Muscle layer of colon (tissue), 2 donors: ENCODE measurements at regions not wholly inside any gene's neighbourhood (a gene's known extent, or its start where the extent isn't known, plus 50 kb on each side); places are given as distances from the start of the nearest gene placed in this dataset.

ENCODE experiments used
- H3K27ac ChIP-seq: one replicate; pipeline ENCODE4 v1.7.0; 2013; ENCODE audit warnings: low read depth, mild to moderate bottlenecking, low read length, moderate library complexity
- H3K27me3 ChIP-seq, 2 donors: one replicate each; pipeline ENCODE4 v1.7.0; 2013; ENCODE audit warnings: low read length in 2 of 2, mild to moderate bottlenecking in 2 of 2; ENCODE audit not compliant: insufficient read depth in 2 of 2, control insufficient read depth in 1 of 2
- H3K36me3 ChIP-seq: one replicate; pipeline ENCODE4 v1.7.0; 2013; ENCODE audit warnings: mild to moderate bottlenecking, low read length; ENCODE audit not compliant: insufficient read depth
- H3K4me1 ChIP-seq: one replicate; pipeline ENCODE4 v1.7.0; 2013; ENCODE audit warnings: mild to moderate bottlenecking, low read length; ENCODE audit not compliant: insufficient read depth
- H3K4me3 ChIP-seq, 2 donors: one replicate each; pipeline ENCODE4 v1.7.0; 2013; ENCODE audit warnings: low read length in 2 of 2, low read depth in 1 of 2, mild to moderate bottlenecking in 1 of 2, moderate library complexity in 1 of 2
- H3K9ac ChIP-seq: one replicate; pipeline ENCODE4 v1.7.0; 2013; ENCODE audit warnings: low read length
- H3K9me3 ChIP-seq: one replicate; pipeline ENCODE4 v1.7.0; 2013; ENCODE audit warnings: mild to moderate bottlenecking, low read length
- donor health status: abdominal sarcoma.
- donor health status: Adenocarcinoma of cecum.

DNA sequence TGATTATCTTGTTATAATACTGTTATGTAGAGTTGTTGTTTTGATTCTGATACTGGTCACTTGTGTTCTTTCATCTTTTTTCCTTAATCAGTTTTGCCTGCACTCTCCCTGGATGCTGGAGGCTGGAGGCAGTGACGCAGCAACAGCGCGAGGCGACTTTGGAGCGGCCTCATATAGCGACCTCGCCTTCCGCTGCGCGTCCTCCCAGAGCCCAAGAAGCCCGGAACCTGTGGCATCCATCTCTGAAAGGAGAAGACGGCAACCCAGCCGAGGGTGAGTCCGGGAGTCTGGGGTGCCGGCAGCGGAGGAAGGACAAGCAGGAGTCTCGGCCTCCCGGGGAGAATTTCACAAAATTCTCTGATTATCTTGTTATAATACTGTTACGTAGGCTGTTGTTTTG, 161.2 kb downstream of the ZNF33B start:
- H3K27ac ChIP-seq: no peak overlapping the region
- H3K4me3 ChIP-seq: no peak overlapping the region
- no peaks in the 10 kb centered on the region for H3K9me3 ChIP-seq
- H3K9ac ChIP-seq: no peak overlapping the region
- no peaks in the 10 kb centered on the region for H3K4me1 ChIP-seq
- no peaks in the 10 kb centered on the region for H3K27me3 ChIP-seq
- no peaks in the 10 kb centered on the region for H3K36me3 ChIP-seq

DNA sequence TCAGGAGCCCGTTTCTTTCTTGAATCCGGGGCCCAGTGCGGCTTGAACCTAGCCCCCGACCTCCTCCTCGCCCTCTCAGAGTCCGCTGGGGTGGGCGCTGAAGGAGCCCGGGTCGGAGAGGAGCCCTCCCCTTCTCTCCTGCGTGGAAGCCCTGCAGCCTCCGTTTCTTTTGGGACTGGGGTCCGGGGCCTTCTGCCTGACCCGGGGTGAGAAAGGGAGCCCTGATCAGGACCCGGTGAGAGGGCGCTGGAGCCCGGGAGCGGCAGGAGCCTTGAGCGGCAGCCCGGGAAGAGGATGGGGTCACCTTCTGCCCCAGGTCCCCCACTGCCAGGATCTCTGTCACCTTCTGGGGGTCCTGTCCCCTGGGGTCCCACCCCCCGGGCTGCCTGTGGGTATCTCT, 162.3 kb downstream of the ZNF33B start:
- Histone ChIP-seq H3K9ac (no peak overlapping the region), H3K36me3 (no peaks in the 10 kb centered on the region), H3K9me3 (no peaks in the 10 kb centered on the region), H3K4me3 (no peak overlapping the region), H3K27me3 (no peaks in the 10 kb centered on the region), H3K4me1 (no peaks in the 10 kb centered on the region), H3K27ac (no peak overlapping the region)

DNA sequence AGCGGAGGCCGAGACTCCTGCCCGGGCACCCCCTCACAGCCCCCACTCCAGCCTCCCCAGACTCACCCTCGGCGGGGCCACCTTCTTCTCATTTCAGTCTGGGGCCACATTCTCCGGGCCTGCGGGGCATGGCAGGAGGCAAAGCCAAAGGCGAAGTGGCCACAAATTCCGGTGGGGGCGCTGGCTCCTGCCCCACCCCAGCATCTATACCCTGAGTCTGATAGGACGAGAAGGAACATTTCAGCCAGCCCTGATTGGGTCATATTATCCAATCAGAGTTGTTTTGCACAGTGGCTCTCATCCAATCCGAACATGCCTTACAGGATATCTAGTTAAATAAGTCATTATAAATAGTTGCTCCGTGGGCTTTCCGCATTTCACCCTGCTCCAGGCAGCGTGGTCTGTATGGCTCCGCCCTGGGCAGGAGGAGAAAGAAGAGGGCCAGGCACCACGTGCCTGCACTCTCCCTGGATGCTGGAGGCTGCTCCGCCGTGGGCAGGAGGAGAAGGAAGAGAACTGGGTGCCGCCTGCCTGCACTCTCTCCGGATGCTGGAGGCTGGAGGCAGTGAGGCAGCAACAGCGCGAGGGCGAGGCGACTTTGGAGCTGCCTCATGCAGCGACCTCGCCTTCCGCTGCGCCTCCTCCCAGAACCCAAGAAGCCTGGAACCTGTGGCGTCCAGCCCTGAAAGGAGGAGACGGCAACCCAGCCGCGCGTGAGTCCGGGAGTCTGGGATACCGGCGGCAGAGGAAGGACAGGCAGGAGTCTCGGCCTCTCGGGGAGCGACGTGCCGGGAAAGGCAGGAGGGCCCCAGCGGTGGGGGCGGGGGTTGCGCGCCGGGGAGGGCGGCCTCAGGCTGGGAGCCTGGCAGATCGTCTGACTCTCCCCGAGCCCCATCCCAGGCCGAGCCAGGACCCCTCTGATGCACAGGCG, 162.9 kb downstream of the ZNF33B start:
- Histone ChIP-seq H3K4me1 (no peaks in the 10 kb centered on the region), H3K27me3 (no peaks in the 10 kb centered on the region), H3K27ac (no peak overlapping the region)

DNA sequence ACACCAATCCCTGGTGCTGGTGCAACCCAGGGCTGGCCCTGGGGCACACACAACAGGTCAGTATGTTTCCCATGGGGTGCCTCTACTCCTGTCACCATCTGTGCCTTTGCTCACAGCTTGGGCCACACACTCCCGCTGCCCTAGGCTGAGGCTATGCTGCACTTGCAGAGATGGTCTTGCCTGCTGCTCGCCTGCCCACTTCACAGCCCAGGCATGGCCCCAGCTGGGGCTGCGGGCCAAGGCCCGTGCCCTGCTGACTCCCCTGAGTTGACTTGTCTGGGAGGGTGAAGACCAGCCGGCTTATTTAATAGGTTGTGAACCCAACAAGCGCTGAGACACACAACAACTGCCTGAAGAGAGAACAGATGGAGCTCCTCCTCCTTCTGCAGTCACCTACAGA, 184.1 kb downstream of the ZNF33B start:
- Histone ChIP-seq H3K27ac (no peak overlapping the region), H3K36me3 (no peaks in the 10 kb centered on the region), H3K27me3 (no peaks in the 10 kb centered on the region), H3K9me3 (no peaks in the 10 kb centered on the region), H3K4me3 (no peak overlapping the region), H3K4me1 (no peaks in the 10 kb centered on the region), H3K9ac (no peak overlapping the region)

More for the DNA sequence above, 162.9 kb downstream of the ZNF33B start:
- Histone ChIP-seq H3K36me3 (no peaks in the 10 kb centered on the region), H3K4me3 (no peak overlapping the region), H3K9ac (no peak overlapping the region), H3K9me3 (no peaks in the 10 kb centered on the region)

DNA sequence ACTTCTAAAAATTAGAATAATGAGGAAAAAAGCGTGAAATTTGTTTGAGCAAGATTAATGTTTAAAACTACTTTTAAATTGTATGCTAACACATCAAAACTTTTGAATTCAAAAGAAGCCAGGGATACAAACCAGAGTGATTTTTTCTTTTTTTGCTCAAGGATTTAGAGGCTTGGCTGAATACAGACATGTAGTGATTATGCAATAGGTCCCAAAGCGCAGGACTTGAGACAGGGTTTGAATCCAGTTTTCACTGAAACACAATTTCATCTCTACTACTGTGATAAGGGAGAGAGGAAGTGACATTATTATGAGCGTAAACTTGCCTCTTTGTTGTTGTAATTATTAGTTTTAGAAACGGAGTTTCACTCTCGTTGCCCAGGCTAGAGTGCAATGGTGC, 207.3 kb downstream of the ZNF33B start:
- no peaks in the 10 kb centered on the region for H3K27me3 ChIP-seq
- no peak overlapping the region for H3K4me3 ChIP-seq
- no peak overlapping the region for H3K9ac ChIP-seq
- H3K27ac ChIP-seq: no peak overlapping the region
- no peaks in the 10 kb centered on the region for H3K36me3 ChIP-seq
- no peaks in the 10 kb centered on the region for H3K4me1 ChIP-seq
- H3K9me3 ChIP-seq: no peaks in the 10 kb centered on the region

DNA sequence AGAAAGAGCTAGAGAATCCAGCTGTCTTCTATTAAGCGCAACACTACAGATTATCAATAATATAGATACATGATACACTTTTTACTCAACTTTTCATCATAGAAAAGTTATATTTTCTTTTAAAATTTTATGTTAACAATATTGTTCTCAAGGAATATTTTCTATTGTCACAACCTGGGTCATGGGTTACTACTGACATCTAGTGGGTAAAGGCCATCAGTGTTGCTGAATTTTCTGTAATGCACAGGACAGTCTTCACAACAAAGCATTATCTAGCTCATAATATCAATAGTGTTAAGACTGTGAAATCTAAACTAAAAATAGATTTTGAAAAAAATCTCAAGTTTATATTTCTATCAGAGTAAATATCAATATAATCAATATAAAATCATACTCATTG, 209.8 kb downstream of the ZNF33B start:
- Histone ChIP-seq H3K36me3 (no peaks in the 10 kb centered on the region), H3K9me3 (no peaks in the 10 kb centered on the region), H3K4me3 (no peak overlapping the region), H3K27me3 (no peaks in the 10 kb centered on the region), H3K9ac (no peak overlapping the region), H3K4me1 (no peaks in the 10 kb centered on the region), H3K27ac (no peak overlapping the region)

DNA sequence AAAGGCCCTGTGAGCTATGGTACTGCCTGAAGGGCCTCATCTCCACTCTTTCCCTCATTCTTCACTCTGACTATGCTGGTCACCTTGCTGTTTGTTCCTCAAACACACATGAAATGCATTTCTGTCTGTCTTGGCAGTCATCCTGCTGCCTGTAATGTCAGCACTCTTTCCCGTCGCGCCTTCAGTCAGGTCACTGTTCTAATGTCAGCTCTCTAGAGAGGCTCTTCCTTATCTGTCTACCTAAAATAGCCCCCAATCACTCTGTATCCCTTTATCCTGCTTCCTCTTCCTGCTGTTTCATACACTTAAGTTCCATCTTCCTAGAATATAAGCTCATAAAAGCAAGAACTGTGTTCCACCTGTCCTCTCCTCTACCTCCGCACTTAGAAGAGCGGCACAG, 215.5 kb downstream of the ZNF33B start:
- Histone ChIP-seq H3K4me1 (no peaks in the 10 kb centered on the region), H3K9ac (no peak overlapping the region), H3K4me3 (no peak overlapping the region), H3K27ac (no peak overlapping the region), H3K9me3 (no peaks in the 10 kb centered on the region), H3K27me3 (no peaks in the 10 kb centered on the region), H3K36me3 (no peaks in the 10 kb centered on the region)

DNA sequence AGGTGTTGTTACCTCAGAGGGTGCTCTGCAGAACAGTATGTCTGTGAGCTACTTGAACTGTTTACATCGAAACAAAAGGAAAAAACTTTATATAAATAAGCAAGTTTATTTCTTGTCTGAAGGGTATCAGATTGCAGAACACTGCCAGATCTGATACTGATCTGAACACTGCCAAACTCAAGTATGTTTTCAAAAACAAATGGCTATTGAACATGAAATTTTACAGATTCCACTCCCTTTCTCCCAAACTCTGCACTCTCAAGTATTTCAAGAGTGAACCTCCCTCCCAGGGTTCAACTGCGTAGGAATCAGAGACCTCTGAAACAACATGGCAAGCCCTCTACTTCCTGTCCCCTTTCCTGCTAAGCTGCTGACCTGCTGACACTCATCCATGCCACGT, 216.6 kb downstream of the ZNF33B start:
- H3K4me3 ChIP-seq: no peak overlapping the region
- no peaks in the 10 kb centered on the region for H3K27me3 ChIP-seq
- no peaks in the 10 kb centered on the region for H3K36me3 ChIP-seq
- H3K27ac ChIP-seq: no peak overlapping the region
- no peaks in the 10 kb centered on the region for H3K4me1 ChIP-seq
- no peaks in the 10 kb centered on the region for H3K9me3 ChIP-seq
- H3K9ac ChIP-seq: no peak overlapping the region

DNA sequence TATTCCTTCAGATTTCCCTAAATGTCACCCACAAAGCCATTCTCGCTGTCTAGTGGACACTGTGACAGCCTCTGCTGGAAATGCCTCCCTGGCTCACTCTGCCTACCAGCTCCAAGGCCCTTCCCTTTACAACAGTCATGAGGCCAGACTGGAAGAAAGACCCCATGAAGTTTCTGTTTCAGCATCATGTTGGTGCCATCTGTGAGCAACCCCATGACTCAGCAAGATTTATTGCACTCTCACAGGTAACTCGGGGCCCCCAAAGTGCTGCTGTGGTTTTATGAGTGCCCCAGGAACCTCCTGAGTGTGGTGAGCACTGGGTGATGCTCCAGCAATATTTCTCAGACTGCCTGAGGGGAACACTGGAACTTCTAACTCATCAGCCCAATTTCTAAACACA, 218.6 kb downstream of the ZNF33B start:
- Histone ChIP-seq H3K27ac (no peak overlapping the region), H3K4me3 (no peak overlapping the region)

DNA sequence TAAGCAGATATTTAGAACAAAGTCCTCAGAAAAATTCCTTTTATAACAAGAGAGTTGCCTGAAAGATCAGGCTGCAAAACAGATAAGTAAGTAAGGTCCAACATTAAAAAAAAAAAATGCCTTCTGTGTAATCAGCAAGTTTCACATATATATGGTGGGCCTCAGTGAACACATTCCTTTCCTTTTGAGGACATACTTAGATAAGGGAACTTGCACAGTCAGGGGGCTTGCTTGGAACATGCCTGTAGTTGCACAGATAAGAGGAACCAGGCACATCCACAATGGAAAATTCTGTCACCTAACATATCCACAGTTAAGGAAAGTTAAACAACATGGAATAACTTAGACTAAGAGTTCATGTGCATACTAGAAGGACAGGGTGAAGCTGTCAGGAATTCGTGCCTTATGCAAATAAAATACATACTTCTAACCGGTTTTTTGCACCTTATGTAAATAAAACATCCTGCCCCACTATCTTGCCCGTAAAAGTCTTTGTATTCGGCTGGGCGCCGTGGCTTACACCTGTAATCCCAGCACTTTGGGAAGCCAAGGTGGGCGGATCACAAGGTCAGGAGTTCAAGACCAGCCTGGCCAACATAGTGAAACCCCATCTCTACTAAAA, 257.3 kb downstream of the ZNF33B start:
- Histone ChIP-seq H3K36me3 (no peaks in the 10 kb centered on the region), H3K9ac (no peak overlapping the region), H3K9me3 (no peaks in the 10 kb centered on the region), H3K27me3 (no peaks in the 10 kb centered on the region), H3K27ac (no peak overlapping the region), H3K4me3 (no peak overlapping the region), H3K4me1 (no peaks in the 10 kb centered on the region)

More for the DNA sequence above, 218.6 kb downstream of the ZNF33B start:
- H3K9me3 ChIP-seq: no peaks in the 10 kb centered on the region
- no peak overlapping the region for H3K9ac ChIP-seq
- no peaks in the 10 kb centered on the region for H3K36me3 ChIP-seq
- H3K4me1 ChIP-seq: no peaks in the 10 kb centered on the region
- no peaks in the 10 kb centered on the region for H3K27me3 ChIP-seq

DNA sequence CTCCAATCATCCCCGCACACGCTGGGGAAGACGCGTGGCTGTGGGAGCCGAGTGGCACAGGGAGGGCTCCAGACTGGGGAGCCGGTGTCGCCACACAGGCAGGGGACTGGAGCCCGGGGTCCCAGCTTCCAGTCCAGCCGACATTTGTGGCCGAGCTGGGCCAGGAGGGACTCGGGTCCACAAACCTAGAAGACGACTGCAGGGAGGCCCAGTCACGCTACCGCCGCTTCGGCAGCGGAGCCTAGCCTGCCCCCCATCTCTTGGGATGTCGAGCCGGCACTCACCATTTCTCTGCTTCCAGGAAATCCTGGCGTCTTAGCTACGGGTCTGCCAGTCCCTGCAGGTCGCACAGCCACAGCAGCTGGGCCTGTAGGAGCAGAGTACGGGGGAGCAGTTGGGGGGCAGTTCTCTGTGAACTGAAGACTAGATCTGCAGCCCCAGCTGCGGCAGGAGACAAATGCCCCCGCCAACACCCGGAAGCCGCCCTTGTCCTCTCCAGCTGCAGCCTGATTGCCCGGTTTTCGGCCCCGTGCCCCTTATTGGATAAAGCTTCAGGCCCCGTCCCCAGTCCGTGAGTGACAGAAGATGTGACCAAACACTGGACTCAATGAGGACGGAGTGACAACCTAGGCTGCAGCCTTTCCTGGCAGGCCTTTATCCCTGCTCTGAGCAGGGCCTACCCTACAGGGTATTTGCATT, 270.7 kb downstream of the ZNF33B start:
- H3K36me3 ChIP-seq: no peaks in the 10 kb centered on the region
- H3K4me1 ChIP-seq: no peaks in the 10 kb centered on the region
- H3K27ac ChIP-seq: no peak overlapping the region
- H3K4me3 ChIP-seq: peak overlapping the region; percentile 74 to 80
- H3K9me3 ChIP-seq: no peaks in the 10 kb centered on the region
- H3K27me3 ChIP-seq: no peaks in the 10 kb centered on the region
- H3K9ac ChIP-seq: no peak overlapping the region
